ENCODE measurements at regions not wholly inside any gene's neighbourhood (a gene's known extent, or its start where the extent isn't known, plus 50 kb on each side); places are given as distances from the start of the nearest gene placed in this dataset.

- no peak for DNase-seq (ENCODE audit: extremely low spot score)
- no peaks in the 10 kb centered on the region for H3K36me3 ChIP-seq (ENCODE audit: insufficient read depth)
- H3K4me1 ChIP-seq (ENCODE audit: insufficient read depth), result no peaks in the 10 kb centered on the region
- no peak overlapping the region for H3K27ac ChIP-seq (ENCODE audit: low read depth)
- no peak overlapping the region for H3K4me3 ChIP-seq (ENCODE audit: low read depth, low read length)
Observed at GRCh38 chr3:144052275-144052674, 80.7 kb downstream of the DIPK2A start.

GRCh38 chr3:144053121-144053520 is 81.5 kb downstream of the DIPK2A start:
- Histone ChIP-seq H3K27ac (ENCODE audit: low read depth) (no peak overlapping the region), H3K4me1 (ENCODE audit: insufficient read depth) (no peaks in the 10 kb centered on the region), H3K36me3 (ENCODE audit: insufficient read depth) (no peaks in the 10 kb centered on the region), H3K4me3 (ENCODE audit: low read depth, low read length) (no peak overlapping the region)
- DNase-seq (ENCODE audit: extremely low spot score), result no peak
- whole genome bisulfite sequencing, result 67% methylated on average over 1 of the region's 1 CpG

- no peak for DNase-seq (ENCODE audit: extremely low spot score)
- no peak overlapping the region for H3K4me3 ChIP-seq (ENCODE audit: low read depth, low read length)
- no peaks in the 10 kb centered on the region for H3K4me1 ChIP-seq (ENCODE audit: insufficient read depth)
- H3K36me3 ChIP-seq (ENCODE audit: insufficient read depth), result no peaks in the 10 kb centered on the region
- no peak overlapping the region for H3K27ac ChIP-seq (ENCODE audit: low read depth)
Observed at GRCh38 chr3:144054766-144055165, 83.1 kb downstream of the DIPK2A start.

GRCh38 chr3:144055604-144056003 is 84.0 kb downstream of the DIPK2A start:
- no peak for DNase-seq (ENCODE audit: extremely low spot score)
- no peaks in the 10 kb centered on the region for H3K4me1 ChIP-seq (ENCODE audit: insufficient read depth)
- H3K36me3 ChIP-seq (ENCODE audit: insufficient read depth), result no peaks in the 10 kb centered on the region
- no peak overlapping the region for H3K4me3 ChIP-seq (ENCODE audit: low read depth, low read length)
- H3K27ac ChIP-seq (ENCODE audit: low read depth), result no peak overlapping the region
- 61% methylated on average over 1 of the region's 1 CpG for WGBS

GRCh38 chr3:144058713-144059112 is 87.1 kb downstream of the DIPK2A start:
- Histone ChIP-seq H3K36me3 (ENCODE audit: insufficient read depth) (no peaks in the 10 kb centered on the region), H3K4me3 (ENCODE audit: low read depth, low read length) (no peak overlapping the region), H3K4me1 (ENCODE audit: insufficient read depth) (no peaks in the 10 kb centered on the region), H3K27ac (ENCODE audit: low read depth) (no peak overlapping the region)
- DNase-seq (ENCODE audit: extremely low spot score), result no peak
- 96% methylated on average over 6 of the region's 6 CpGs for WGBS

- WGBS, result 91% methylated on average over 1 of the region's 1 CpG
- DNase-seq (ENCODE audit: extremely low spot score), result no peak
- Histone ChIP-seq H3K4me3 (ENCODE audit: low read depth, low read length) (no peak overlapping the region), H3K36me3 (ENCODE audit: insufficient read depth) (no peaks in the 10 kb centered on the region), H3K4me1 (ENCODE audit: insufficient read depth) (no peaks in the 10 kb centered on the region), H3K27ac (ENCODE audit: low read depth) (no peak overlapping the region)
Observed at GRCh38 chr3:144059481-144059880, 87.9 kb downstream of the DIPK2A start.

- H3K4me1 ChIP-seq (ENCODE audit: insufficient read depth), result no peaks in the 10 kb centered on the region
- 96% methylated on average over 11 of the region's 11 CpGs for WGBS
- H3K27ac ChIP-seq (ENCODE audit: low read depth), result no peak overlapping the region
- H3K4me3 ChIP-seq (ENCODE audit: low read depth, low read length), result no peak overlapping the region
- H3K36me3 ChIP-seq (ENCODE audit: insufficient read depth), result no peaks in the 10 kb centered on the region
- DNase-seq (ENCODE audit: extremely low spot score), result no peak
Observed at GRCh38 chr3:144060881-144061280, 89.3 kb downstream of the DIPK2A start.

GRCh38 chr3:144063306-144063705 is 91.7 kb downstream of the DIPK2A start:
- Histone ChIP-seq H3K36me3 (ENCODE audit: insufficient read depth) (no peaks in the 10 kb centered on the region), H3K4me3 (ENCODE audit: low read depth, low read length) (no peak overlapping the region), H3K4me1 (ENCODE audit: insufficient read depth) (no peaks in the 10 kb centered on the region), H3K27ac (ENCODE audit: low read depth) (no peak overlapping the region)
- no peak for DNase-seq (ENCODE audit: extremely low spot score)
- WGBS, result 60% methylated on average over 2 of the region's 2 CpGs

- no peaks in the 10 kb centered on the region for H3K36me3 ChIP-seq (ENCODE audit: insufficient read depth)
- H3K4me1 ChIP-seq (ENCODE audit: insufficient read depth), result no peaks in the 10 kb centered on the region
- no peak overlapping the region for H3K27ac ChIP-seq (ENCODE audit: low read depth)
- 66% methylated on average over 3 of the region's 3 CpGs for WGBS
- no peak for DNase-seq (ENCODE audit: extremely low spot score)
- H3K4me3 ChIP-seq (ENCODE audit: low read depth, low read length), result no peak overlapping the region
Observed at GRCh38 chr3:144067059-144067458, 95.4 kb downstream of the DIPK2A start.

GRCh38 chr3:144073698-144074097 is 102.1 kb downstream of the DIPK2A start:
- Histone ChIP-seq H3K27ac (ENCODE audit: low read depth) (no peak overlapping the region), H3K36me3 (ENCODE audit: insufficient read depth) (no peaks in the 10 kb centered on the region), H3K4me1 (ENCODE audit: insufficient read depth) (no peaks in the 10 kb centered on the region), H3K4me3 (ENCODE audit: low read depth, low read length) (no peak overlapping the region)
- 0% methylated on average over 1 of the region's 1 CpG for WGBS
- no peak for DNase-seq (ENCODE audit: extremely low spot score)

GRCh38 chr3:144079634-144080033 is 108.0 kb downstream of the DIPK2A start:
- H3K4me3 ChIP-seq (ENCODE audit: low read depth, low read length), result no peak overlapping the region
- no peak for DNase-seq (ENCODE audit: extremely low spot score)
- H3K36me3 ChIP-seq (ENCODE audit: insufficient read depth), result no peaks in the 10 kb centered on the region
- no peak overlapping the region for H3K27ac ChIP-seq (ENCODE audit: low read depth)
- no peaks in the 10 kb centered on the region for H3K4me1 ChIP-seq (ENCODE audit: insufficient read depth)
- WGBS, result 77% methylated on average over 2 of the region's 2 CpGs

GRCh38 chr3:144084929-144085328 is 113.3 kb downstream of the DIPK2A start:
- Histone ChIP-seq H3K36me3 (ENCODE audit: insufficient read depth) (no peaks in the 10 kb centered on the region), H3K4me3 (ENCODE audit: low read depth, low read length) (no peak overlapping the region), H3K27ac (ENCODE audit: low read depth) (no peak overlapping the region), H3K4me1 (ENCODE audit: insufficient read depth) (no peaks in the 10 kb centered on the region)
- no peak for DNase-seq (ENCODE audit: extremely low spot score)
- WGBS, result 23% methylated on average over 2 of the region's 2 CpGs

- Histone ChIP-seq H3K36me3 (ENCODE audit: insufficient read depth) (no peaks in the 10 kb centered on the region), H3K4me3 (ENCODE audit: low read depth, low read length) (no peak overlapping the region), H3K4me1 (ENCODE audit: insufficient read depth) (no peaks in the 10 kb centered on the region), H3K27ac (ENCODE audit: low read depth) (no peak overlapping the region)
- 46% methylated on average over 3 of the region's 3 CpGs for WGBS
- peak; percentile 67 for DNase-seq (ENCODE audit: extremely low spot score)
Observed at GRCh38 chr3:144085964-144086363, 114.3 kb downstream of the DIPK2A start.

- H3K4me3 ChIP-seq (ENCODE audit: low read depth, low read length), result no peak overlapping the region
- no peak overlapping the region for H3K27ac ChIP-seq (ENCODE audit: low read depth)
- no peaks in the 10 kb centered on the region for H3K4me1 ChIP-seq (ENCODE audit: insufficient read depth)
- DNase-seq (ENCODE audit: extremely low spot score), result no peak
- WGBS, result 81% methylated on average over 3 of the region's 3 CpGs
- no peaks in the 10 kb centered on the region for H3K36me3 ChIP-seq (ENCODE audit: insufficient read depth)
Observed at GRCh38 chr3:144096016-144096415, 124.4 kb downstream of the DIPK2A start.

GRCh38 chr3:144097163-144097562 is 125.5 kb downstream of the DIPK2A start:
- Histone ChIP-seq H3K4me1 (ENCODE audit: insufficient read depth) (no peaks in the 10 kb centered on the region), H3K4me3 (ENCODE audit: low read depth, low read length) (no peak overlapping the region), H3K27ac (ENCODE audit: low read depth) (no peak overlapping the region), H3K36me3 (ENCODE audit: insufficient read depth) (no peaks in the 10 kb centered on the region)
- DNase-seq (ENCODE audit: extremely low spot score), result no peak
- WGBS, result 89% methylated on average over 2 of the region's 2 CpGs

All from urinary bladder (tissue), 3 donors.